Body of pancreas (tissue), 4 donors: ENCODE measurements at regions not wholly inside any gene's neighbourhood (a gene's known extent, or its start where the extent isn't known, plus 50 kb on each side); places are given as distances from the start of the nearest gene placed in this dataset.

Experiments used
- ATAC-seq: fragments of 150-250 bp; one replicate; pipeline ENCODE4 v1.9.1; 2016
- DNase-seq, 4 donors: peaks; one replicate each; pipeline ENCODE4 v3.0.0-alpha.2; 2019
- H3K27ac ChIP-seq, 4 donors: fragments of 200-600 bp; sonication (generic); 1 replicate in 3 of 4; 2 replicates in 1 of 4; pipeline versions ENCODE4 v1.5.1 to v1.6.1; 2016 to 2019; ENCODE audit warnings: mild to moderate bottlenecking in 1 of 4, mixed read lengths in 1 of 4, moderate library complexity in 1 of 4
- H3K27me3 ChIP-seq, 2 donors: fragments of 200-600 bp; sonication (generic); one replicate each; pipeline ENCODE4 v1.6.0; 2016; ENCODE audit warnings: mild to moderate bottlenecking in 1 of 2
- H3K36me3 ChIP-seq, 2 donors: fragments of 200-600 bp; sonication (generic); replicated peaks in 1 of 2; 2 replicates each; pipeline ENCODE4 v1.5.1; 2016; ENCODE audit warnings: low read depth in 2 of 2; ENCODE audit not compliant: insufficient read depth in 1 of 2
- H3K4me1 ChIP-seq: fragments of 200-600 bp; sonication (generic); one replicate; pipeline ENCODE4 v1.6.0; 2016
- H3K4me3 ChIP-seq, 2 donors: fragments of 200-600 bp; sonication (generic); 1 replicate in 1 of 2; 2 replicates in 1 of 2; pipeline ENCODE4 v1.5.1; 2016 to 2019
- H3K9me3 ChIP-seq, 3 donors: fragments of 200-600 bp; sonication (generic); 1 replicate in 2 of 3; 2 replicates in 1 of 3; pipeline ENCODE4 v1.5.1; 2016
- CTCF ChIP-seq, 7 experiments: fragments of 450-650 bp in 4 of 7; fragments of 200-600 bp in 3 of 7; sonication (generic) in 3 of 7; IDR thresholded peaks; one replicate each; pipeline ENCODE4 v1.5.1; 2016 to 2019; ENCODE audit warnings: antibody characterized with exemption in 7 of 7
- POLR2A ChIP-seq, 3 donors: fragments of 450-650 bp; IDR thresholded peaks; one replicate each; pipeline ENCODE4 v1.6.1; 2016; ENCODE audit warnings: antibody characterized with exemption in 3 of 3, mild to moderate bottlenecking in 2 of 3
- WGBS, 2 donors: methylation state at CpG; one replicate each; pipeline ENCODE4 v1.1.5; 2017; 5-methylcytosine and 5-hydroxymethylcytosine counted together
- intact Hi-C: fragments of 100-400 bp; cut with DNase I; formaldehyde crosslinking; loops from one replicate; pipeline ENCODE4 v1.15.1; 2023

GRCh38 chr4:32258986-32259385, 1538.8 kb downstream of the PCDH7 start:
- intact Hi-C loops: no loop called here
- WGBS, 2 donors: 51% methylated on average over 2 of the region's 2 CpGs
- H3K4me3 ChIP-seq: no peak overlapping the region
- TF ChIP-seq CTCF (IDR thresholded peaks at IDR 0.05): no peak
- TF ChIP-seq POLR2A (IDR thresholded peaks at IDR 0.05): no peak
- H3K4me1 ChIP-seq: no peaks in the 10 kb centered on the region
- H3K27ac ChIP-seq: no peak overlapping the region
- no peak for DNase-seq
- no peaks in the 10 kb centered on the region for H3K9me3 ChIP-seq
- H3K27me3 ChIP-seq: no peaks in the 10 kb centered on the region
- no peak for ATAC-seq
- no peaks in the 10 kb centered on the region for H3K36me3 ChIP-seq

DNA sequence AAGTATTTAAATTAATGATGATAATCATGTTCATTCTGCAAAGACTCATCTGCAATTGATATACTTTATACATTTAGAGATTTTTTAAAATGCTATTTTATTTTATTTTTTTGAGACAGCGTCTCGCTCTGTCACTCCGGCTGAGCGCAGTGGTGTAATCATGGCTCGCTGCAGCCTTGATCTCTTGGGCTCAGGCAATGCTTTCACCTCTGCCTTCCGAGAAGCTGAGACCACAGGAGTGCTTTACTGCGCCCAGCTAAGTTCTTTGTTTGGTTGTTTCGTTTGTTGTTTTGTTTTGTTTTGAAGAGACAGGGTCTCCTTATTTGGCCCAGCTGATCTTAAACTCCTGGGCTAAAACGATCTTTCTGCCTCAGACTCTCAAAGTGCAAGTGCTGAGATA, 1541.0 kb downstream of the PCDH7 start:
- WGBS, 2 donors: 69 to 71% methylated on average over 9 of the region's 9 CpGs

GRCh38 chr4:32268863-32269262, 1548.7 kb downstream of the PCDH7 start:
- H3K36me3 ChIP-seq: no peaks in the 10 kb centered on the region
- H3K27ac ChIP-seq: no peak overlapping the region
- no peaks in the 10 kb centered on the region for H3K27me3 ChIP-seq
- DNase-seq (no peak), ATAC-seq (no peak)
- no peaks in the 10 kb centered on the region for H3K9me3 ChIP-seq
- H3K4me1 ChIP-seq: no peaks in the 10 kb centered on the region
- 0% methylated on average over 1 of the region's 1 CpG for WGBS, 2 donors
- H3K4me3 ChIP-seq: no peak overlapping the region
- TF ChIP-seq POLR2A (IDR thresholded peaks at IDR 0.05) (no peak), CTCF (IDR thresholded peaks at IDR 0.05) (no peak)
- intact Hi-C loops: no loop called here

More for the DNA sequence above, 1541.0 kb downstream of the PCDH7 start:
- no peak for ATAC-seq
- no peaks in the 10 kb centered on the region for H3K9me3 ChIP-seq
- H3K4me1 ChIP-seq: no peaks in the 10 kb centered on the region
- TF ChIP-seq POLR2A (IDR thresholded peaks at IDR 0.05) (no peak), CTCF (IDR thresholded peaks at IDR 0.05) (no peak)
- DNase-seq: no peak
- no peaks in the 10 kb centered on the region for H3K27me3 ChIP-seq
- intact Hi-C loops: no loop called here
- H3K36me3 ChIP-seq: no peaks in the 10 kb centered on the region
- H3K4me3 ChIP-seq: no peak overlapping the region
- H3K27ac ChIP-seq: no peak overlapping the region

DNA sequence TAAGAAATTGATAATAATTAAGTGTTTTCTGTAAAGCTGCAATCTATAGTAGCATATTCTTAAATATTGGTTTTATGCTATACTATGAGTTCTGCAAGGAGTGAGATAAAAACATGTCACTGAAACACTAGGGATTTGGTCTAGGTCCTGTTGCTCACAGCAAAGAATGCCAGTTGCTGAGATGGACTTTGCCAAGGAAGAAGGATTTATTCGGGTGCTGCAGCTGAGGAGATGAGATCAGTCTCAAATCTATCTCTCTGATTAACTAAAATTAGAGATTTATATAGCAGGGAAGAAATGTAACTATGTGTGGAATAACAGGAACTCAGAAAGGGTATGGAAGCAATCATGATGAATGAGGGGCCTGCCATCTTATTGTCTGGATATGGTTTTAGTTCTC, 1569.9 kb downstream of the PCDH7 start:
- Histone ChIP-seq H3K27me3 (no peaks in the 10 kb centered on the region), H3K9me3 (no peaks in the 10 kb centered on the region), H3K36me3 (no peaks in the 10 kb centered on the region), H3K27ac (no peak overlapping the region), H3K4me3 (no peak overlapping the region), H3K4me1 (no peaks in the 10 kb centered on the region)
- no peak for TF ChIP-seq CTCF (IDR thresholded peaks at IDR 0.05)
- no peak for TF ChIP-seq POLR2A (IDR thresholded peaks at IDR 0.05)
- no peak for ATAC-seq
- DNase-seq: no peak
- intact Hi-C loops: no loop called here
- WGBS, 2 donors: 69 to 81% methylated on average over 1 of the region's 1 CpG

GRCh38 chr4:32318926-32319325, 1598.8 kb downstream of the PCDH7 start:
- Histone ChIP-seq H3K27me3 (no peaks in the 10 kb centered on the region), H3K9me3 (peaks cover 0 to 9% (median 0%) of the 10 kb centered on the region in 3 donors), H3K4me3 (no peak overlapping the region), H3K4me1 (no peaks in the 10 kb centered on the region), H3K36me3 (no peaks in the 10 kb centered on the region), H3K27ac (no peak overlapping the region)
- 70 to 90% methylated on average over 2 to 7 of the region's 7 CpGs for WGBS, 2 donors
- ATAC-seq (no peak), DNase-seq (no peak)
- intact Hi-C loops: no loop called here
- no peak for TF ChIP-seq CTCF (IDR thresholded peaks at IDR 0.05)
- TF ChIP-seq POLR2A (IDR thresholded peaks at IDR 0.05): no peak
